GM19238 (cell line): ENCODE measurements at regions not wholly inside any gene's neighbourhood (a gene's known extent, or its start where the extent isn't known, plus 50 kb on each side); places are given as distances from the start of the nearest gene placed in this dataset.
A peak's percentile ranks its signal among the peaks of the same experiment; 100 is the strongest.
"Not testable (repeated sequence)": the region's sequence is repeated elsewhere in the genome, so short reads cannot be mapped to it uniquely, and the experiment has no call there.

Experiments
- DNase-seq: peaks from one replicate; pipeline ENCODE4 v3.0.0; 2011; ENCODE audit warnings: low spot score; ENCODE audit not compliant: insufficient read length

- DNase-seq, result no peak
Observed at GRCh38 chr12:85425349-85425612, 145.3 kb downstream of the ALX1 start.

GRCh38 chr12:85425926-85426325, 145.9 kb downstream of the ALX1 start:
- DNase-seq, result no peak

- DNase-seq, result not testable (repeated sequence)
Observed at GRCh38 chr12:85433148-85433547, 153.1 kb downstream of the ALX1 start.

- DNase-seq, result no peak
Observed at GRCh38 chr12:85440271-85440670, 160.3 kb downstream of the ALX1 start.

GRCh38 chr12:85441025-85441424, 161.0 kb downstream of the ALX1 start:
- DNase-seq, result no peak

- DNase-seq, result no peak
Observed at GRCh38 chr12:85441741-85442140, 161.7 kb downstream of the ALX1 start.

GRCh38 chr12:85445060-85445938, 165.3 kb downstream of the ALX1 start:
- no peak for DNase-seq

GRCh38 chr12:85448031-85448430, 168.0 kb downstream of the ALX1 start:
- no peak for DNase-seq

GRCh38 chr12:85448548-85449139, 168.6 kb downstream of the ALX1 start:
- no peak for DNase-seq

- DNase-seq, result no peak
Observed at GRCh38 chr12:85457016-85457415, 177.0 kb downstream of the ALX1 start.

- DNase-seq, result no peak
Observed at GRCh38 chr12:85461127-85461526, 181.1 kb downstream of the ALX1 start.

GRCh38 chr12:85462888-85463287, 182.9 kb downstream of the ALX1 start:
- no peak for DNase-seq

GRCh38 chr12:85466890-85467289, 186.9 kb downstream of the ALX1 start:
- DNase-seq, result no peak

- peak; percentile 2 for DNase-seq
Observed at GRCh38 chr12:85468356-85469157, 188.5 kb downstream of the ALX1 start.

GRCh38 chr12:85469158-85470086, 189.4 kb downstream of the ALX1 start:
- not testable (repeated sequence) for DNase-seq

- DNase-seq, result not testable (repeated sequence)
Observed at GRCh38 chr12:85475277-85475676, 195.3 kb downstream of the ALX1 start.

GRCh38 chr12:85476756-85477155, 196.7 kb downstream of the ALX1 start:
- DNase-seq, result no peak

- DNase-seq, result no peak
Observed at GRCh38 chr12:85484387-85484786, 204.4 kb downstream of the ALX1 start.

- DNase-seq, result no peak
Observed at GRCh38 chr12:85489194-85489593, 209.2 kb downstream of the ALX1 start.

GRCh38 chr12:85504164-85504563, 224.1 kb downstream of the ALX1 start:
- DNase-seq, result no peak

- no peak for DNase-seq
Observed at GRCh38 chr12:85504624-85505023, 224.6 kb downstream of the ALX1 start.
